K562 (cell line): ENCODE measurements at regions not wholly inside any gene's neighbourhood (a gene's known extent, or its start where the extent isn't known, plus 50 kb on each side); places are given as distances from the start of the nearest gene placed in this dataset.

Experiments used
- ATAC-seq: fragments of 200-7000 bp; cut with Tn5 transposase; 3 replicates; pipeline ENCODE4 v1.9.1; 2020; ENCODE audit warnings: moderate library complexity
- BruUV-seq: library from RNA; stranded (reverse); fragments of 400-500 nt; replicated peaks from 2 replicates; lab custom pipeline; 2021; lab: Mats Ljungman, UMichigan
- CTCF ChIA-PET: fragments of 300-600 bp; formaldehyde crosslinking; extraction: SDS; loops from one replicate; lab custom pipeline; 2021; ENCODE audit warnings: low intra/inter-chr PET ratio; lab: Yijun Ruan, JAX
- POLR2A ChIA-PET: fragments of 300-600, 350-650 bp; sonication (Branson Sonifier 250); formaldehyde crosslinking; extraction: SDS; loops from one replicate; lab custom pipeline; 2021; ENCODE audit warnings: antibody characterized with exemption, inconsistent platforms; lab: Yijun Ruan, JAX
- DNase-seq, 4 experiments: peaks; one replicate each; pipeline versions ENCODE4 v3.0.0 to v3.0.0-alpha.2; 2011 to 2018; ENCODE audit warnings: low spot score in 3 of 4, mixed read lengths in 3 of 4; ENCODE audit errors: extremely low read depth in 1 of 4
- FAIRE-seq: peaks from 2 replicates; lab custom pipeline; 2011; peaks lifted over from hg19 to GRCh38; lab: Jason Lieb, UNC
- H2AFZ ChIP-seq: 2 replicates; pipeline ENCODE4 v1.6.0; 2011; ENCODE audit warnings: low read depth, low read length, control low read depth, inconsistent platforms
- H3K27ac ChIP-seq: fragments of 200-600 bp; 3 replicates; pipeline ENCODE4 v1.8.0; 2011; ENCODE audit warnings: low read depth, mild to moderate bottlenecking, control low read depth, inconsistent platforms, low read length, moderate library complexity, mixed read lengths; ENCODE audit errors: extremely low read depth
- H3K27me3 ChIP-seq, 2 experiments: fragments of 300-600 bp in 1 of 2; 2 replicates in 1 of 2; 3 replicates in 1 of 2; pipeline versions ENCODE4 v1.6.0 to v1.8.0; 2011; ENCODE audit warnings: inconsistent platforms in 2 of 2, low read length in 2 of 2, mild to moderate bottlenecking in 1 of 2, mixed read lengths in 1 of 2, moderate library complexity in 1 of 2; ENCODE audit not compliant: control insufficient read depth in 2 of 2, insufficient read depth in 2 of 2
- H3K36me3 ChIP-seq: fragments of 300-600 bp; 3 replicates; pipeline ENCODE4 v1.8.0; 2011; ENCODE audit warnings: mild to moderate bottlenecking, low read length, inconsistent platforms; ENCODE audit not compliant: control insufficient read depth, insufficient read depth
- H3K4me1 ChIP-seq, 2 experiments: fragments of 200-600 bp in 1 of 2; replicated peaks in 1 of 2; 2 replicates in 1 of 2; 3 replicates in 1 of 2; pipeline versions ENCODE4 v1.5.1 to v1.8.0; 2011; ENCODE audit warnings: inconsistent platforms in 2 of 2, low read length in 2 of 2, mild to moderate bottlenecking in 1 of 2, mixed read lengths in 1 of 2, moderate library complexity in 1 of 2; ENCODE audit not compliant: control insufficient read depth in 2 of 2, insufficient read depth in 2 of 2
- H3K4me2 ChIP-seq: 2 replicates; pipeline ENCODE4 v1.6.1; 2011; ENCODE audit warnings: low read length, control low read depth, inconsistent platforms, mixed read lengths; ENCODE audit not compliant: insufficient read depth
- H3K4me3 ChIP-seq: fragments of 200-600 bp; sonication (generic), shearing (Covaris generic); 2 replicates; pipeline ENCODE4 v1.5.1; 2016; ENCODE audit warnings: control low read depth, inconsistent platforms
- H3K79me2 ChIP-seq: fragments of 200-600 bp; 3 replicates; pipeline ENCODE4 v1.8.0; 2011; ENCODE audit warnings: low read length, inconsistent platforms; ENCODE audit not compliant: control insufficient read depth, insufficient read depth
- H3K9ac ChIP-seq, 2 experiments: 2 replicates each; pipeline versions ENCODE4 v1.6.0 to v1.6.1; 2011; ENCODE audit warnings: low read depth in 2 of 2, low read length in 2 of 2, control low read depth in 1 of 2, inconsistent platforms in 1 of 2, mild to moderate bottlenecking in 1 of 2, mixed read lengths in 1 of 2; ENCODE audit not compliant: insufficient read depth in 1 of 2
- H3K9me1 ChIP-seq: one replicate; pipeline ENCODE4 v1.6.0; 2011; ENCODE audit warnings: inconsistent platforms, mild to moderate bottlenecking, low read length, moderate library complexity; ENCODE audit not compliant: control insufficient read depth, insufficient read depth
- H3K9me3 ChIP-seq: replicated peaks from 2 replicates; pipeline ENCODE4 v1.5.1; 2011; ENCODE audit warnings: low read depth, low read length, inconsistent platforms; ENCODE audit not compliant: control insufficient read depth, insufficient read depth
- H4K20me1 ChIP-seq: replicated peaks from 2 replicates; pipeline ENCODE4 v1.6.1; 2011; ENCODE audit warnings: low read length, inconsistent platforms, mixed read lengths; ENCODE audit not compliant: control insufficient read depth, insufficient read depth
- ARID1B ChIP-seq: fragments of 450-650 bp; IDR thresholded peaks from 2 replicates; pipeline ENCODE4 v1.6.1; 2016; ENCODE audit warnings: antibody characterized with exemption, mild to moderate bottlenecking, inconsistent platforms
- ARNT ChIP-seq, 2 experiments: fragments of 450-650 bp; IDR thresholded peaks; 2 replicates each; pipeline ENCODE4 v1.6.1; 2016; ENCODE audit warnings: mild to moderate bottlenecking in 1 of 2
- EZH2 ChIP-seq: IDR thresholded peaks from 2 replicates; pipeline ENCODE4 v1.6.1; 2012; ENCODE audit warnings: low read depth, mild to moderate bottlenecking, inconsistent platforms, low read length, borderline replicate concordance
- FOXA3 ChIP-seq, 2 experiments: fragments of 450-650 bp in 1 of 2; sonication (generic) in 1 of 2; formaldehyde crosslinking; IDR thresholded peaks in 1 of 2; conservative IDR thresholded peaks in 1 of 2; 2 replicates each; pipeline versions ENCODE4 v1.4.0 to v1.8.0; 2020 to 2022; ENCODE audit warnings: mild to moderate bottlenecking in 2 of 2, missing genetic modification reagents in 1 of 2
- HNRNPUL1 ChIP-seq: fragments of 200-400 bp; formaldehyde crosslinking; IDR thresholded peaks from 2 replicates; pipeline ENCODE4 v1.6.1; 2017; ENCODE audit warnings: low read length
- POLR2A ChIP-seq: fragments of 450-650 bp; conservative IDR thresholded peaks from 2 replicates; pipeline ENCODE4 v1.6.1; 2016
- SPI1 ChIP-seq: IDR thresholded peaks from 2 replicates; pipeline ENCODE4 v1.6.1; 2011; ENCODE audit warnings: low read depth, low read length, control low read depth, borderline replicate concordance
- TBL1XR1 ChIP-seq, 2 experiments: IDR thresholded peaks; 2 replicates each; pipeline ENCODE4 v1.6.1; 2012; ENCODE audit warnings: improper control_type of control experiment in 2 of 2, low read length in 2 of 2, mild to moderate bottlenecking in 1 of 2
- ZNF134 ChIP-seq: fragments of 250-450 bp; sonication (Bioruptor Pico); conservative IDR thresholded peaks from 2 replicates; pipeline ENCODE4 v1.4.0; 2020
- in situ Hi-C: fragments of 300-500 bp; cut with MboI; formaldehyde crosslinking; loops from 4 replicates; pipeline ENCODE4 v1.15.0; 2018; ENCODE audit warnings: inconsistent platforms, mixed read lengths
- intact Hi-C: fragments of 100-400 bp; cut with micrococcal nuclease; formaldehyde crosslinking; loops from 2 replicates; pipeline ENCODE4 v1.14.2; 2022
- TF ChIP-seq, protein P1 (sequence below): sonication (generic); formaldehyde crosslinking; IDR thresholded peaks from 2 replicates; pipeline ENCODE4 v1.8.0; 2023; ENCODE audit warnings: mild to moderate bottlenecking, missing genetic modification reagents
- TF ChIP-seq, protein P2 (sequence below): sonication (generic); formaldehyde crosslinking; IDR thresholded peaks from 2 replicates; pipeline ENCODE4 v1.4.0; 2020; ENCODE audit warnings: mild to moderate bottlenecking, missing genetic modification reagents

DNA sequence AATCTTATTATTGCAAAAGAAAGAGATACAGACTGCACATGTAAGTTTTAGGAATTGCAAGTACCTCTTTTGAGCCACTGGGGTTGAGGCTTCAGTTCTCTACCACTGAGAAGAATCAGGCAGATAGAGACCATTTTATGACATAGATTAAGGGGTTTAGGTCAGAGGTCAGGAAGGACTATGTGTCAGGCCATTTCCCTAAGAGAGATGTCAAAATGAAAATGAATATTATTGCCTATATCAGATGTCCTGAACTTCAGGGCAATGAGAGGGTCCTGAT, 113.7 kb downstream of the GATA6 start:
- H3K9me3 ChIP-seq, result no peaks in the 10 kb centered on the region
- no peak overlapping the region for H3K9ac ChIP-seq
- BruUV-seq, result no TSS peak
- in situ Hi-C loops, result no loop called here
- no peaks in the 10 kb centered on the region for H3K9me1 ChIP-seq
- no peak for FAIRE-seq
- no peaks in the 10 kb centered on the region for H3K36me3 ChIP-seq
- no peak overlapping the region for H3K27ac ChIP-seq
- no peak for ATAC-seq
- H4K20me1 ChIP-seq, result no peaks in the 10 kb centered on the region
- H3K4me2 ChIP-seq, result no peak overlapping the region
- POLR2A ChIA-PET, result interaction anchor here (2.2 kb wide), 1 partner anchor 10 kb away, joined by 7 read pairs; no protein-coding TSS in a partner anchor
- H2AFZ ChIP-seq, result no peak overlapping the region
- H3K27me3 ChIP-seq, result peaks cover 12 to 15% of the 10 kb centered on the region in 2 experiments; a peak in 4 of 5 replicates
- intact Hi-C loops, result no loop called here
- TF ChIP-seq HNRNPUL1 (no peak), POLR2A (no peak), ARID1B (no peak), SPI1 (no peak), ZNF134 (CRISPR knock-in tag) (no peak), EZH2 (no peak), ARNT (IDR thresholded peaks at IDR 0.05) (no peak), FOXA3 (CRISPR knock-in tag; conservative IDR thresholded peaks at IDR 0.05 in 1 of 2, IDR thresholded peaks at IDR 0.05 in 1 of 2) (no peak), TBL1XR1 (IDR thresholded peaks at IDR 0.05; ENCODE audit: low read length in 2 of 2) (no peak)
- TF ChIP-seq, protein P1, sequence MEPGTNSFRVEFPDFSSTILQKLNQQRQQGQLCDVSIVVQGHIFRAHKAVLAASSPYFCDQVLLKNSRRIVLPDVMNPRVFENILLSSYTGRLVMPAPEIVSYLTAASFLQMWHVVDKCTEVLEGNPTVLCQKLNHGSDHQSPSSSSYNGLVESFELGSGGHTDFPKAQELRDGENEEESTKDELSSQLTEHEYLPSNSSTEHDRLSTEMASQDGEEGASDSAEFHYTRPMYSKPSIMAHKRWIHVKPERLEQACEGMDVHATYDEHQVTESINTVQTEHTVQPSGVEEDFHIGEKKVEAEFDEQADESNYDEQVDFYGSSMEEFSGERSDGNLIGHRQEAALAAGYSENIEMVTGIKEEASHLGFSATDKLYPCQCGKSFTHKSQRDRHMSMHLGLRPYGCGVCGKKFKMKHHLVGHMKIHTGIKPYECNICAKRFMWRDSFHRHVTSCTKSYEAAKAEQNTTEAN (CRISPR knock-in tag), result no peak
- TF ChIP-seq, protein P2, sequence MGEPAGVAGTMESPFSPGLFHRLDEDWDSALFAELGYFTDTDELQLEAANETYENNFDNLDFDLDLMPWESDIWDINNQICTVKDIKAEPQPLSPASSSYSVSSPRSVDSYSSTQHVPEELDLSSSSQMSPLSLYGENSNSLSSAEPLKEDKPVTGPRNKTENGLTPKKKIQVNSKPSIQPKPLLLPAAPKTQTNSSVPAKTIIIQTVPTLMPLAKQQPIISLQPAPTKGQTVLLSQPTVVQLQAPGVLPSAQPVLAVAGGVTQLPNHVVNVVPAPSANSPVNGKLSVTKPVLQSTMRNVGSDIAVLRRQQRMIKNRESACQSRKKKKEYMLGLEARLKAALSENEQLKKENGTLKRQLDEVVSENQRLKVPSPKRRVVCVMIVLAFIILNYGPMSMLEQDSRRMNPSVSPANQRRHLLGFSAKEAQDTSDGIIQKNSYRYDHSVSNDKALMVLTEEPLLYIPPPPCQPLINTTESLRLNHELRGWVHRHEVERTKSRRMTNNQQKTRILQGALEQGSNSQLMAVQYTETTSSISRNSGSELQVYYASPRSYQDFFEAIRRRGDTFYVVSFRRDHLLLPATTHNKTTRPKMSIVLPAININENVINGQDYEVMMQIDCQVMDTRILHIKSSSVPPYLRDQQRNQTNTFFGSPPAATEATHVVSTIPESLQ (CRISPR knock-in tag), result no peak
- no peaks in the 10 kb centered on the region for H3K4me1 ChIP-seq
- H3K79me2 ChIP-seq, result no peaks in the 10 kb centered on the region
- CTCF ChIA-PET, result no interaction called here
- no peak for DNase-seq
- no peak overlapping the region for H3K4me3 ChIP-seq
